K562 (cell line): ENCODE measurements at regions not wholly inside any gene's neighbourhood (a gene's known extent, or its start where the extent isn't known, plus 50 kb on each side); places are given as distances from the start of the nearest gene placed in this dataset.

Source experiments
- ATAC-seq: fragments of 200-7000 bp; cut with Tn5 transposase; 3 replicates; pipeline ENCODE4 v1.9.1; 2020; ENCODE audit warnings: moderate library complexity
- BruUV-seq: library from RNA; stranded (reverse); fragments of 400-500 nt; replicated peaks from 2 replicates; lab custom pipeline; 2021; lab: Mats Ljungman, UMichigan
- CTCF ChIA-PET: fragments of 300-600 bp; formaldehyde crosslinking; extraction: SDS; loops from one replicate; lab custom pipeline; 2021; ENCODE audit warnings: low intra/inter-chr PET ratio; lab: Yijun Ruan, JAX
- POLR2A ChIA-PET: fragments of 300-600, 350-650 bp; sonication (Branson Sonifier 250); formaldehyde crosslinking; extraction: SDS; loops from one replicate; lab custom pipeline; 2021; ENCODE audit warnings: antibody characterized with exemption, inconsistent platforms; lab: Yijun Ruan, JAX
- DNase-seq, 4 experiments: peaks; one replicate each; pipeline versions ENCODE4 v3.0.0 to v3.0.0-alpha.2; 2011 to 2018; ENCODE audit warnings: low spot score in 3 of 4, mixed read lengths in 3 of 4; ENCODE audit errors: extremely low read depth in 1 of 4
- FAIRE-seq: peaks from 2 replicates; lab custom pipeline; 2011; peaks lifted over from hg19 to GRCh38; lab: Jason Lieb, UNC
- H2AFZ ChIP-seq: 2 replicates; pipeline ENCODE4 v1.6.0; 2011; ENCODE audit warnings: low read depth, low read length, control low read depth, inconsistent platforms
- H3K27ac ChIP-seq: fragments of 200-600 bp; 3 replicates; pipeline ENCODE4 v1.8.0; 2011; ENCODE audit warnings: low read depth, mild to moderate bottlenecking, control low read depth, inconsistent platforms, low read length, moderate library complexity, mixed read lengths; ENCODE audit errors: extremely low read depth
- H3K27me3 ChIP-seq, 2 experiments: fragments of 300-600 bp in 1 of 2; 2 replicates in 1 of 2; 3 replicates in 1 of 2; pipeline versions ENCODE4 v1.6.0 to v1.8.0; 2011; ENCODE audit warnings: inconsistent platforms in 2 of 2, low read length in 2 of 2, mild to moderate bottlenecking in 1 of 2, mixed read lengths in 1 of 2, moderate library complexity in 1 of 2; ENCODE audit not compliant: control insufficient read depth in 2 of 2, insufficient read depth in 2 of 2
- H3K36me3 ChIP-seq: fragments of 300-600 bp; 3 replicates; pipeline ENCODE4 v1.8.0; 2011; ENCODE audit warnings: mild to moderate bottlenecking, low read length, inconsistent platforms; ENCODE audit not compliant: control insufficient read depth, insufficient read depth
- H3K4me1 ChIP-seq, 2 experiments: fragments of 200-600 bp in 1 of 2; replicated peaks in 1 of 2; 2 replicates in 1 of 2; 3 replicates in 1 of 2; pipeline versions ENCODE4 v1.5.1 to v1.8.0; 2011; ENCODE audit warnings: inconsistent platforms in 2 of 2, low read length in 2 of 2, mild to moderate bottlenecking in 1 of 2, mixed read lengths in 1 of 2, moderate library complexity in 1 of 2; ENCODE audit not compliant: control insufficient read depth in 2 of 2, insufficient read depth in 2 of 2
- H3K4me2 ChIP-seq: 2 replicates; pipeline ENCODE4 v1.6.1; 2011; ENCODE audit warnings: low read length, control low read depth, inconsistent platforms, mixed read lengths; ENCODE audit not compliant: insufficient read depth
- H3K4me3 ChIP-seq: fragments of 200-600 bp; sonication (generic), shearing (Covaris generic); 2 replicates; pipeline ENCODE4 v1.5.1; 2016; ENCODE audit warnings: control low read depth, inconsistent platforms
- H3K79me2 ChIP-seq: fragments of 200-600 bp; 3 replicates; pipeline ENCODE4 v1.8.0; 2011; ENCODE audit warnings: low read length, inconsistent platforms; ENCODE audit not compliant: control insufficient read depth, insufficient read depth
- H3K9ac ChIP-seq, 2 experiments: 2 replicates each; pipeline versions ENCODE4 v1.6.0 to v1.6.1; 2011; ENCODE audit warnings: low read depth in 2 of 2, low read length in 2 of 2, control low read depth in 1 of 2, inconsistent platforms in 1 of 2, mild to moderate bottlenecking in 1 of 2, mixed read lengths in 1 of 2; ENCODE audit not compliant: insufficient read depth in 1 of 2
- H3K9me1 ChIP-seq: one replicate; pipeline ENCODE4 v1.6.0; 2011; ENCODE audit warnings: inconsistent platforms, mild to moderate bottlenecking, low read length, moderate library complexity; ENCODE audit not compliant: control insufficient read depth, insufficient read depth
- H3K9me3 ChIP-seq: replicated peaks from 2 replicates; pipeline ENCODE4 v1.5.1; 2011; ENCODE audit warnings: low read depth, low read length, inconsistent platforms; ENCODE audit not compliant: control insufficient read depth, insufficient read depth
- H4K20me1 ChIP-seq: replicated peaks from 2 replicates; pipeline ENCODE4 v1.6.1; 2011; ENCODE audit warnings: low read length, inconsistent platforms, mixed read lengths; ENCODE audit not compliant: control insufficient read depth, insufficient read depth
- ARID3B ChIP-seq: fragments of 250-450 bp; sonication (Bioruptor Pico); IDR thresholded peaks from 2 replicates; pipeline ENCODE4 v1.4.0; 2020; ENCODE audit warnings: borderline replicate concordance
- ATF3 ChIP-seq, 2 experiments: fragments of 450-650 bp in 1 of 2; sonication (generic) in 1 of 2; formaldehyde crosslinking in 1 of 2; IDR thresholded peaks in 1 of 2; conservative IDR thresholded peaks in 1 of 2; 2 replicates each; pipeline versions ENCODE4 v1.6.1 to v1.8.1; 2016 to 2023; ENCODE audit warnings: mild to moderate bottlenecking in 2 of 2, moderate library complexity in 2 of 2, inconsistent platforms in 1 of 2, missing genetic modification reagents in 1 of 2
- E2F3 ChIP-seq: fragments of 250-450 bp; sonication (Bioruptor Pico); IDR thresholded peaks from 2 replicates; pipeline ENCODE4 v1.4.0; 2020; ENCODE audit warnings: mild to moderate bottlenecking
- FOSL1 ChIP-seq: fragments of 200-800 bp; sonication (Bioruptor generic); conservative IDR thresholded peaks from 2 replicates; pipeline ENCODE4 v1.6.1; 2016; ENCODE audit warnings: missing genetic modification characterization, missing compliant biosample characterization
- RBM14 ChIP-seq: fragments of 200-400 bp; formaldehyde crosslinking; IDR thresholded peaks from 2 replicates; pipeline ENCODE4 v1.6.1; 2018; ENCODE audit warnings: low read depth, mild to moderate bottlenecking, low read length, moderate library complexity, borderline replicate concordance; ENCODE audit not compliant: insufficient read depth
- SMARCB1 ChIP-seq: IDR thresholded peaks from 2 replicates; pipeline ENCODE4 v1.6.1; 2011; ENCODE audit warnings: improper control_type of control experiment, low read depth; ENCODE audit not compliant: insufficient read length
- TGIF2 ChIP-seq: sonication (generic); formaldehyde crosslinking; IDR thresholded peaks from 2 replicates; pipeline ENCODE4 v1.8.1; 2022; ENCODE audit warnings: mild to moderate bottlenecking, missing genetic modification reagents, moderate library complexity
- ZBTB33 ChIP-seq: sonication (generic); formaldehyde crosslinking; IDR thresholded peaks from 2 replicates; pipeline ENCODE4 v1.8.1; 2023; ENCODE audit warnings: mild to moderate bottlenecking, missing genetic modification reagents
- WGBS: fragments of 100-300 bp; shearing (Covaris generic); methylation state at CpG from one replicate; pipeline ENCODE4 v1.1.6; 2016; ENCODE audit warnings: low coverage, mixed read lengths; ENCODE audit not compliant: insufficient coverage; ENCODE audit errors: missing lambda C conversion rate; 5-methylcytosine and 5-hydroxymethylcytosine counted together
- in situ Hi-C: fragments of 300-500 bp; cut with MboI; formaldehyde crosslinking; loops from 4 replicates; pipeline ENCODE4 v1.15.0; 2018; ENCODE audit warnings: inconsistent platforms, mixed read lengths
- intact Hi-C: fragments of 100-400 bp; cut with micrococcal nuclease; formaldehyde crosslinking; loops from 2 replicates; pipeline ENCODE4 v1.14.2; 2022
- TF ChIP-seq, protein P1 (sequence below): sonication (generic); formaldehyde crosslinking; IDR thresholded peaks from 2 replicates; pipeline ENCODE4 v1.8.0; 2023; ENCODE audit warnings: missing genetic modification reagents, mild to moderate bottlenecking, borderline replicate concordance

DNA sequence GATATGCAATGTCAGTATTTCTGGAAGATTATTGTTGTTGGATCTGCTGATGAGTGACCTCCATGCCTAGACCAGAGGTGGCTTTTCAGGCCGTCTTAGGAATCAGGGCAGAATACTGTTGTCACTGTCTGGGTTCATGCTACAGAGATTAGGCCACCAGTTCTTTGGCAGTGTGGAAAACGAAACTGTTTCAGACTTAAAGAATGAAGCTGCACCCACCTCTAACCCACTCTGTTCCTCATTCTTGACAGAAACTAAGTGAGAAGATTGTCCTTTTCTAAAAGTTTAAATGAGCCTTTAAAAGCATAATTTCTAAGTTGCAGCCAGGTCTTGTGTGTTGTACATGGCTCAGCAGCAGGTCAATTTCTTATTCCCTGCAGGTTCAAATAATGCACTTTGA is 444.3 kb downstream of the ENC1 start (continued):
- TF ChIP-seq, protein P1, sequence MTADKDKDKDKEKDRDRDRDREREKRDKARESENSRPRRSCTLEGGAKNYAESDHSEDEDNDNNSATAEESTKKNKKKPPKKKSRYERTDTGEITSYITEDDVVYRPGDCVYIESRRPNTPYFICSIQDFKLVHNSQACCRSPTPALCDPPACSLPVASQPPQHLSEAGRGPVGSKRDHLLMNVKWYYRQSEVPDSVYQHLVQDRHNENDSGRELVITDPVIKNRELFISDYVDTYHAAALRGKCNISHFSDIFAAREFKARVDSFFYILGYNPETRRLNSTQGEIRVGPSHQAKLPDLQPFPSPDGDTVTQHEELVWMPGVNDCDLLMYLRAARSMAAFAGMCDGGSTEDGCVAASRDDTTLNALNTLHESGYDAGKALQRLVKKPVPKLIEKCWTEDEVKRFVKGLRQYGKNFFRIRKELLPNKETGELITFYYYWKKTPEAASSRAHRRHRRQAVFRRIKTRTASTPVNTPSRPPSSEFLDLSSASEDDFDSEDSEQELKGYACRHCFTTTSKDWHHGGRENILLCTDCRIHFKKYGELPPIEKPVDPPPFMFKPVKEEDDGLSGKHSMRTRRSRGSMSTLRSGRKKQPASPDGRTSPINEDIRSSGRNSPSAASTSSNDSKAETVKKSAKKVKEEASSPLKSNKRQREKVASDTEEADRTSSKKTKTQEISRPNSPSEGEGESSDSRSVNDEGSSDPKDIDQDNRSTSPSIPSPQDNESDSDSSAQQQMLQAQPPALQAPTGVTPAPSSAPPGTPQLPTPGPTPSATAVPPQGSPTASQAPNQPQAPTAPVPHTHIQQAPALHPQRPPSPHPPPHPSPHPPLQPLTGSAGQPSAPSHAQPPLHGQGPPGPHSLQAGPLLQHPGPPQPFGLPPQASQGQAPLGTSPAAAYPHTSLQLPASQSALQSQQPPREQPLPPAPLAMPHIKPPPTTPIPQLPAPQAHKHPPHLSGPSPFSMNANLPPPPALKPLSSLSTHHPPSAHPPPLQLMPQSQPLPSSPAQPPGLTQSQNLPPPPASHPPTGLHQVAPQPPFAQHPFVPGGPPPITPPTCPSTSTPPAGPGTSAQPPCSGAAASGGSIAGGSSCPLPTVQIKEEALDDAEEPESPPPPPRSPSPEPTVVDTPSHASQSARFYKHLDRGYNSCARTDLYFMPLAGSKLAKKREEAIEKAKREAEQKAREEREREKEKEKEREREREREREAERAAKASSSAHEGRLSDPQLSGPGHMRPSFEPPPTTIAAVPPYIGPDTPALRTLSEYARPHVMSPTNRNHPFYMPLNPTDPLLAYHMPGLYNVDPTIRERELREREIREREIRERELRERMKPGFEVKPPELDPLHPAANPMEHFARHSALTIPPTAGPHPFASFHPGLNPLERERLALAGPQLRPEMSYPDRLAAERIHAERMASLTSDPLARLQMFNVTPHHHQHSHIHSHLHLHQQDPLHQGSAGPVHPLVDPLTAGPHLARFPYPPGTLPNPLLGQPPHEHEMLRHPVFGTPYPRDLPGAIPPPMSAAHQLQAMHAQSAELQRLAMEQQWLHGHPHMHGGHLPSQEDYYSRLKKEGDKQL (CRISPR knock-in tag) = no peak
- TF ChIP-seq, all 486 proteins: peak for 0

DNA sequence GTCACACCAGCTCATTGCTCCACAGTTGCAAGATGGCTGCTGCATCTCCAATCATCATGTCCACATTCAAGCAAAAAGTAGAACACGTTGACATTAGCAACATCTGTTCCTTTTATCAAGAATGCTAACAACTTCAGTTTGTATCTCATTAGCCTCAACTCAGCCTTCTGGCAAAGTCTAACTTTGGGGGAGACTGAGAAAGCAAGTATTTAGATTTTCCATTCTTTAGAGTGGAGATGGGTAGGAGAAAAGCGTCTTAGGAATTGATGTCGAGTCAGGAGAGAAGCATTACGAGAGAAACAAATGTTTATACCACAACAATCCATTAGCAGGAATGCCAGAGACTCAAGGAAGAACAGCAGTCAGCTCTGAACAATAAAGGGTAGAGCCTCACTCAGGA is 446.3 kb downstream of the ENC1 start:
- H3K4me2 ChIP-seq = no peak overlapping the region
- H3K9ac ChIP-seq = no peak overlapping the region
- intact Hi-C loops = no loop called here
- H4K20me1 ChIP-seq = no peaks in the 10 kb centered on the region
- no peaks in the 10 kb centered on the region for H3K27me3 ChIP-seq
- in situ Hi-C loops = no loop called here
- no TSS peak for BruUV-seq
- H3K4me3 ChIP-seq = no peak overlapping the region
- DNase-seq (no peak), ATAC-seq (no peak), FAIRE-seq (no peak)
- ChIA-PET CTCF (no interaction called here), POLR2A (interaction anchor here (0.6 kb wide), 1 partner anchor 121 kb away, joined by 3 read pairs; no protein-coding TSS in a partner anchor)
- H3K36me3 ChIP-seq = no peaks in the 10 kb centered on the region
- H3K4me1 ChIP-seq = no peaks in the 10 kb centered on the region
- H3K9me1 ChIP-seq = no peaks in the 10 kb centered on the region
- no peaks in the 10 kb centered on the region for H3K9me3 ChIP-seq
- H3K27ac ChIP-seq = no peak overlapping the region
- H3K79me2 ChIP-seq = no peaks in the 10 kb centered on the region
- no peak overlapping the region for H2AFZ ChIP-seq
- WGBS = 2% methylated on average over 4 of the region's 4 CpGs
- no peak for TF ChIP-seq ARID3B (CRISPR knock-in tag)
- TF ChIP-seq FOSL1 (tag) = no peak
- TF ChIP-seq SMARCB1 = no peak
- TF ChIP-seq TGIF2 (CRISPR knock-in tag) = no peak
- no peak for TF ChIP-seq E2F3 (CRISPR knock-in tag)
- TF ChIP-seq ZBTB33 (CRISPR knock-in tag) = no peak
- TF ChIP-seq RBM14 = no peak
- TF ChIP-seq ATF3 (IDR thresholded peaks at IDR 0.05) = no peak
- TF ChIP-seq ATF3 (CRISPR knock-in tag; conservative IDR thresholded peaks at IDR 0.05) = no peak
